ENCODE measurements at regions not wholly inside any gene's neighbourhood (a gene's known extent, or its start where the extent isn't known, plus 50 kb on each side); places are given as distances from the start of the nearest gene placed in this dataset.

DNA sequence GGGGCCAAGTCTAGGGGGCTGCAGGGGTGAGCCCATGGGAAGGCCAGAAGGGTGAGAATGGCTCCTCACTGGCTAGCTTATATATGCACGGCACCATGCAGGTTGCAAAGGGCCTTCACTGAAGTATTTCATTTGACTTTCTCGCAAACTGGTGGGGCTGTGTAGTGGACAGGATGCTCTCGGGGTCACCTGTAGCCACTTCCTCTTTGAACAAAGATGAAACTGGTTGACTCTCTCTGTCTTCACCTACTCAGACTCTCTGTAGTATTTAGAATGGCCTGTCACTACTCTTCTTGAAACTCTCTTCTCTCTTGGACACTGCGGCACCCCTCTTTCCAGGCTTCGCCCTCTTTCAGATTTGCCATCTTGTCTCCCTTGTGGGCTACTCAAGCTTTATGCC, 560.5 kb downstream of the PKHD1 start:
- no peak for DNase-seq
- Histone ChIP-seq H3K36me3 (no peaks in the 10 kb centered on the region), H3K27me3 (ENCODE audit: low read depth) (no peaks in the 10 kb centered on the region), H3K4me1 (no peaks in the 10 kb centered on the region), H3K9me3 (replicated peaks) (no peaks in the 10 kb centered on the region), H3K4me3 (no peak overlapping the region), H3K27ac (replicated peaks) (no peak overlapping the region)
- TF ChIP-seq, protein P1, sequence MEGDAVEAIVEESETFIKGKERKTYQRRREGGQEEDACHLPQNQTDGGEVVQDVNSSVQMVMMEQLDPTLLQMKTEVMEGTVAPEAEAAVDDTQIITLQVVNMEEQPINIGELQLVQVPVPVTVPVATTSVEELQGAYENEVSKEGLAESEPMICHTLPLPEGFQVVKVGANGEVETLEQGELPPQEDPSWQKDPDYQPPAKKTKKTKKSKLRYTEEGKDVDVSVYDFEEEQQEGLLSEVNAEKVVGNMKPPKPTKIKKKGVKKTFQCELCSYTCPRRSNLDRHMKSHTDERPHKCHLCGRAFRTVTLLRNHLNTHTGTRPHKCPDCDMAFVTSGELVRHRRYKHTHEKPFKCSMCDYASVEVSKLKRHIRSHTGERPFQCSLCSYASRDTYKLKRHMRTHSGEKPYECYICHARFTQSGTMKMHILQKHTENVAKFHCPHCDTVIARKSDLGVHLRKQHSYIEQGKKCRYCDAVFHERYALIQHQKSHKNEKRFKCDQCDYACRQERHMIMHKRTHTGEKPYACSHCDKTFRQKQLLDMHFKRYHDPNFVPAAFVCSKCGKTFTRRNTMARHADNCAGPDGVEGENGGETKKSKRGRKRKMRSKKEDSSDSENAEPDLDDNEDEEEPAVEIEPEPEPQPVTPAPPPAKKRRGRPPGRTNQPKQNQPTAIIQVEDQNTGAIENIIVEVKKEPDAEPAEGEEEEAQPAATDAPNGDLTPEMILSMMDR (IDR thresholded peaks at IDR 0.05; ENCODE audit: borderline replicate concordance): no peak
- intact Hi-C loops (cut with micrococcal nuclease): no loop called here

DNA sequence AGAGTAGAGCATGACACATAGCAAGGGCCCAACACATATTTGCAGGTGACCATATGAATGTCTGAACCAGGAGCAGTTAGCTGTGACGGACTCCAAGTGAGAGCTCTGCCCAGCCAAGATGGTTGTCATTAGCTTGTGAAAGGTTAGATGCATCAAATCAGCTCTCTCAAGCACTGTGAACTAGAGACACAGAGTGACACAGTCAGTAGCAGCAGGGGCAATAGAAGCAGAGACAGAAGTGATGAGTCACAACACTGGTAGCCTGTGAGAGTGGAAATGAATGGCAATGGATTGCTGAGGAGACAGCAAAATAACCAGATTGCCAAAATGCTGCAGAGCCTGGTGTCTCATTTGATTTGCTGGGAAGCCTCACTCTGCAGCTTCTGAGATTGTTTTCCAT, 558.9 kb downstream of the PKHD1 start:
- no peak for DNase-seq
- no peaks in the 10 kb centered on the region for H3K36me3 ChIP-seq
- intact Hi-C loops (cut with micrococcal nuclease): no loop called here
- no peaks in the 10 kb centered on the region for H3K9me3 ChIP-seq (replicated peaks)
- TF ChIP-seq, protein P1 (IDR thresholded peaks at IDR 0.05; ENCODE audit: borderline replicate concordance): no peak
- H3K27me3 ChIP-seq (ENCODE audit: low read depth): no peaks in the 10 kb centered on the region
- no peak overlapping the region for H3K27ac ChIP-seq (replicated peaks)
- no peaks in the 10 kb centered on the region for H3K4me1 ChIP-seq
- H3K4me3 ChIP-seq: no peak overlapping the region

DNA sequence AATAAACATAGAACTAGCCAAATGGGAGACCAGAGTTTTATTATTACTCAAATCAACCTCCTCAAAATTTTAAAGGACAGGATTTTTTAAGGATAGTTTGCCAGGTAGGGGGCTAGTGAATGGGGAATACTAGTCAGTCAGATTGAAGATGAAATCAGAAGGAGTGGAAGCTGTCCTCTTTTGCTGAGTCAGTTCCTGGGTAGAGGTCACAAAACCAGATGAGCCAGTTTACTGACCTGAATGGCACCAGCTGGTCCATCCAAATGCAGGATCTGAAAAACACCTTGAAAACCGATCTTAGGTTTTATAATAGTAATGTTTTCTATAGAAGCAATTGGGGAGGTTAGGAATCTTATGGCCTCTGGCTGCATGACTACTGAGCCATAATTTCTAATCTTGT, 558.2 kb downstream of the PKHD1 start:
- Histone ChIP-seq H3K27ac (replicated peaks) (no peak overlapping the region), H3K9me3 (replicated peaks) (no peaks in the 10 kb centered on the region), H3K36me3 (no peaks in the 10 kb centered on the region), H3K27me3 (ENCODE audit: low read depth) (no peaks in the 10 kb centered on the region), H3K4me3 (no peak overlapping the region), H3K4me1 (no peaks in the 10 kb centered on the region)
- DNase-seq: no peak
- intact Hi-C loops (cut with micrococcal nuclease): no loop called here
- TF ChIP-seq, protein P1 (IDR thresholded peaks at IDR 0.05; ENCODE audit: borderline replicate concordance): no peak

DNA sequence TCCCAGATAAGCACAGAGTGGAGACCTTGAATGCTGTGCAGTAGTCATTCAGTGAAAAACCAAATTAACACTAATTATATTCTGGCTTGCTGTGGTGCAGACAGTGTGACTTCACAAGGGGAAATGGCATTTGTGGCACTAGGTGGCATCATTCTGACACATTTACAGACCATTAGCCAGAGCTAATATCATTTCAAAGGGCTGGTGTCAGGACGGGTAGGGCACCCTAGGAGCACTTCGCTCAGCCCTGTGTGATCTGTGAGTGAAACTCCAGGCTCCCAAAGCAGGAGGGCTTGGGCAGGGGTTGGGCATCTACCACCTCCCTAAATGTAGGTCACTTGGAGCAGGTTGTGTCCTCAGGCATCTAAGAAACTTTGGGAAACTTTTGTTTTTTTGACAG, 555.8 kb downstream of the PKHD1 start:
- Histone ChIP-seq H3K27ac (replicated peaks) (no peak overlapping the region), H3K9me3 (replicated peaks) (no peaks in the 10 kb centered on the region), H3K4me3 (no peak overlapping the region), H3K36me3 (no peaks in the 10 kb centered on the region), H3K4me1 (no peaks in the 10 kb centered on the region), H3K27me3 (ENCODE audit: low read depth) (peaks cover 1% of the 10 kb centered on the region)
- no peak for DNase-seq
- TF ChIP-seq, protein P1 (IDR thresholded peaks at IDR 0.05; ENCODE audit: borderline replicate concordance): peak; percentile 35
- intact Hi-C loops (cut with micrococcal nuclease): no loop called here

DNA sequence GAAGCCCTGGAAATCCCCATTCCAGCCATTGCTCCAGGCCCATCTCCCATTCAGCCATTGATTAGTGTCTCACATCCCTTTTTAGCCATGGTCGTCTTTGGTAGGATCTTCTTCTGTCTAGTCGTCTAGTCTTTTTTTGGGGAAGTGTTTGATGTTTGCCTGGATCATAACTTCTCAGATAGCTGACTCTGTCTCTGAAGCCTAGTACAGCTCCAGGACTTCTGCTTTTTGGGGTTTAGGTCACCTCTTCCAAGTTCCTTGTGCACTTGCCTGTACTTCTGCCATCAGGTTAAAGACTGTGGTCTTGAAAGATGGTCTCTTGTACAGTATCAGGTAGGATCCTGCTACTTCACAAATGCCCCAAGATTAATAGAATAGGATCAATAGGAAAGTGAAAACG, 553.5 kb downstream of the PKHD1 start:
- peaks cover 19% of the 10 kb centered on the region for H3K27me3 ChIP-seq (ENCODE audit: low read depth)
- DNase-seq: no peak
- intact Hi-C loops (cut with micrococcal nuclease): no loop called here
- H3K4me1 ChIP-seq: no peaks in the 10 kb centered on the region
- TF ChIP-seq, protein P1 (IDR thresholded peaks at IDR 0.05; ENCODE audit: borderline replicate concordance): no peak
- H3K36me3 ChIP-seq: no peaks in the 10 kb centered on the region
- H3K27ac ChIP-seq (replicated peaks): no peak overlapping the region
- no peak overlapping the region for H3K4me3 ChIP-seq
- H3K9me3 ChIP-seq (replicated peaks): no peaks in the 10 kb centered on the region

DNA sequence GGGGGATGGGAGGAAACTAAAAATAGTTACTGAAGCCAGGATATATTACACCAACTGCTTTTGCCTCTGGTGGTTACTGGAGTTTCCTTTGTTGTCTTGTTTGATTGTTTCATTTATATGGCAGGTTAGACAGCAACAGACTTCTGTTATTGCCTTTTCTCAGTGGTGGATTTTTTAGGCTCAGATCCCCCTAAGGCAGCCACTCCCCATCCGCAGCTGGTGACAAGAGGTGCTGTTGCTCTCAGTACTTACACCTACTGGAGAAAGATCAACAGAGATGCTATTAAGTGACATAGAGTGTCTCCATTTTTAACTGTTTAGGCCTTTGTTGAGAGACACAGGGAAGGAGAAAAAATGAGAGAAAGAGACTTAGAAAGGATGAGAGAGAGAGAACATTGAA, 552.1 kb downstream of the PKHD1 start:
- Histone ChIP-seq H3K4me3 (no peak overlapping the region), H3K27ac (replicated peaks) (no peak overlapping the region), H3K9me3 (replicated peaks) (no peaks in the 10 kb centered on the region), H3K4me1 (no peaks in the 10 kb centered on the region), H3K27me3 (ENCODE audit: low read depth) (peaks cover 32% of the 10 kb centered on the region), H3K36me3 (no peaks in the 10 kb centered on the region)
- intact Hi-C loops (cut with micrococcal nuclease): no loop called here
- TF ChIP-seq, protein P1 (IDR thresholded peaks at IDR 0.05; ENCODE audit: borderline replicate concordance): no peak
- DNase-seq: no peak
